ENCODE measurements at regions not wholly inside any gene's neighbourhood (a gene's known extent, or its start where the extent isn't known, plus 50 kb on each side); places are given as distances from the start of the nearest gene placed in this dataset.

DNA sequence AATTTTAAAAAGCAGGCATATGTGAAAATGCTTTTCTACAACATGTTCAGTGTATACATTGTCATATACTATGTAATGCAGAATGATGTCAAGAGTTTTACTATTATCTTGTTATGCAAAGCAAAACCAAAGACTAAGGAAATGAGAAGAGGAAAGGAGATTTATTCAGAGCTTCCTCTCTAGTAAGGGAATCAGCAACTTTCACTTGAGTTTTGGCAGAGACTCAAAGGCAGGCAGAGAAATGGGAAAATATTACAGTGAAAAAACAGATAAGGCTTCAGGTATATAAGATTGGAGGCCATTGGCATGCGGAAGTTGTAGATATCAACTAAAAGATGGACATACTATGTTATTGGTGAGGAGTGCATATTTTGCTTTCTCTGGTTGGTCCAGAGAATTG lies 512.0 kb upstream of the PCDH20 start:
- ChIA-PET CTCF (no interaction called here), POLR2A (no interaction called here)
- H3K9me3 Mint-ChIP-seq = peaks cover 25% of the 10 kb centered on the region

More for the DNA sequence above, 512.0 kb upstream of the PCDH20 start:
- Mint-ChIP-seq H3K36me3 (peaks cover 21% of the 10 kb centered on the region), H3K4me3 (no peak overlapping the region), H3K27ac (no peak overlapping the region), H3K4me1 (no peaks in the 10 kb centered on the region), H3K27me3 (ENCODE audit: low read depth) (no peaks in the 10 kb centered on the region)
- TF ChIP-seq ZNF396 (CRISPR knock-in tag; IDR thresholded peaks at IDR 0.05; ENCODE audit: borderline replicate concordance) (no peak), IRF2 (CRISPR knock-in tag; IDR thresholded peaks at IDR 0.05; ENCODE audit: borderline replicate concordance, low read depth) (no peak), NFATC4 (CRISPR knock-in tag; IDR thresholded peaks at IDR 0.05) (no peak), ZNF416 (CRISPR knock-in tag; IDR thresholded peaks at IDR 0.05) (no peak), HMGXB4 (CRISPR knock-in tag; IDR thresholded peaks at IDR 0.05) (no peak), MLX (CRISPR knock-in tag; IDR thresholded peaks at IDR 0.05) (no peak), KAT7 (CRISPR knock-in tag; IDR thresholded peaks at IDR 0.05; ENCODE audit: borderline replicate concordance) (no peak), PRRX2 (CRISPR knock-in tag; IDR thresholded peaks at IDR 0.05) (no peak), ZNF425 (CRISPR knock-in tag; conservative IDR thresholded peaks at IDR 0.05) (no peak), JAZF1 (CRISPR knock-in tag; IDR thresholded peaks at IDR 0.05) (no peak)
- TF ChIP-seq, protein P1, sequence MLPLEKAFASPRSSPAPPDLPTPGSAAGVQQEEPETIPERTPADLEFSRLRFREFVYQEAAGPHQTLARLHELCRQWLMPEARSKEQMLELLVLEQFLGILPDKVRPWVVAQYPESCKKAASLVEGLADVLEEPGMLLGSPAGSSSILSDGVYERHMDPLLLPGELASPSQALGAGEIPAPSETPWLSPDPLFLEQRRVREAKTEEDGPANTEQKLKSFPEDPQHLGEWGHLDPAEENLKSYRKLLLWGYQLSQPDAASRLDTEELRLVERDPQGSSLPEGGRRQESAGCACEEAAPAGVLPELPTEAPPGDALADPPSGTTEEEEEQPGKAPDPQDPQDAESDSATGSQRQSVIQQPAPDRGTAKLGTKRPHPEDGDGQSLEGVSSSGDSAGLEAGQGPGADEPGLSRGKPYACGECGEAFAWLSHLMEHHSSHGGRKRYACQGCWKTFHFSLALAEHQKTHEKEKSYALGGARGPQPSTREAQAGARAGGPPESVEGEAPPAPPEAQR (CRISPR knock-in tag; IDR thresholded peaks at IDR 0.05) = no peak
- TF ChIP-seq, protein P2, sequence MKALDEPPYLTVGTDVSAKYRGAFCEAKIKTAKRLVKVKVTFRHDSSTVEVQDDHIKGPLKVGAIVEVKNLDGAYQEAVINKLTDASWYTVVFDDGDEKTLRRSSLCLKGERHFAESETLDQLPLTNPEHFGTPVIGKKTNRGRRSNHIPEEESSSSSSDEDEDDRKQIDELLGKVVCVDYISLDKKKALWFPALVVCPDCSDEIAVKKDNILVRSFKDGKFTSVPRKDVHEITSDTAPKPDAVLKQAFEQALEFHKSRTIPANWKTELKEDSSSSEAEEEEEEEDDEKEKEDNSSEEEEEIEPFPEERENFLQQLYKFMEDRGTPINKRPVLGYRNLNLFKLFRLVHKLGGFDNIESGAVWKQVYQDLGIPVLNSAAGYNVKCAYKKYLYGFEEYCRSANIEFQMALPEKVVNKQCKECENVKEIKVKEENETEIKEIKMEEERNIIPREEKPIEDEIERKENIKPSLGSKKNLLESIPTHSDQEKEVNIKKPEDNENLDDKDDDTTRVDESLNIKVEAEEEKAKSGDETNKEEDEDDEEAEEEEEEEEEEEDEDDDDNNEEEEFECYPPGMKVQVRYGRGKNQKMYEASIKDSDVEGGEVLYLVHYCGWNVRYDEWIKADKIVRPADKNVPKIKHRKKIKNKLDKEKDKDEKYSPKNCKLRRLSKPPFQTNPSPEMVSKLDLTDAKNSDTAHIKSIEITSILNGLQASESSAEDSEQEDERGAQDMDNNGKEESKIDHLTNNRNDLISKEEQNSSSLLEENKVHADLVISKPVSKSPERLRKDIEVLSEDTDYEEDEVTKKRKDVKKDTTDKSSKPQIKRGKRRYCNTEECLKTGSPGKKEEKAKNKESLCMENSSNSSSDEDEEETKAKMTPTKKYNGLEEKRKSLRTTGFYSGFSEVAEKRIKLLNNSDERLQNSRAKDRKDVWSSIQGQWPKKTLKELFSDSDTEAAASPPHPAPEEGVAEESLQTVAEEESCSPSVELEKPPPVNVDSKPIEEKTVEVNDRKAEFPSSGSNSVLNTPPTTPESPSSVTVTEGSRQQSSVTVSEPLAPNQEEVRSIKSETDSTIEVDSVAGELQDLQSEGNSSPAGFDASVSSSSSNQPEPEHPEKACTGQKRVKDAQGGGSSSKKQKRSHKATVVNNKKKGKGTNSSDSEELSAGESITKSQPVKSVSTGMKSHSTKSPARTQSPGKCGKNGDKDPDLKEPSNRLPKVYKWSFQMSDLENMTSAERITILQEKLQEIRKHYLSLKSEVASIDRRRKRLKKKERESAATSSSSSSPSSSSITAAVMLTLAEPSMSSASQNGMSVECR (CRISPR knock-in tag; IDR thresholded peaks at IDR 0.05; ENCODE audit: borderline replicate concordance) = no peak
- TF ChIP-seq, protein P3, sequence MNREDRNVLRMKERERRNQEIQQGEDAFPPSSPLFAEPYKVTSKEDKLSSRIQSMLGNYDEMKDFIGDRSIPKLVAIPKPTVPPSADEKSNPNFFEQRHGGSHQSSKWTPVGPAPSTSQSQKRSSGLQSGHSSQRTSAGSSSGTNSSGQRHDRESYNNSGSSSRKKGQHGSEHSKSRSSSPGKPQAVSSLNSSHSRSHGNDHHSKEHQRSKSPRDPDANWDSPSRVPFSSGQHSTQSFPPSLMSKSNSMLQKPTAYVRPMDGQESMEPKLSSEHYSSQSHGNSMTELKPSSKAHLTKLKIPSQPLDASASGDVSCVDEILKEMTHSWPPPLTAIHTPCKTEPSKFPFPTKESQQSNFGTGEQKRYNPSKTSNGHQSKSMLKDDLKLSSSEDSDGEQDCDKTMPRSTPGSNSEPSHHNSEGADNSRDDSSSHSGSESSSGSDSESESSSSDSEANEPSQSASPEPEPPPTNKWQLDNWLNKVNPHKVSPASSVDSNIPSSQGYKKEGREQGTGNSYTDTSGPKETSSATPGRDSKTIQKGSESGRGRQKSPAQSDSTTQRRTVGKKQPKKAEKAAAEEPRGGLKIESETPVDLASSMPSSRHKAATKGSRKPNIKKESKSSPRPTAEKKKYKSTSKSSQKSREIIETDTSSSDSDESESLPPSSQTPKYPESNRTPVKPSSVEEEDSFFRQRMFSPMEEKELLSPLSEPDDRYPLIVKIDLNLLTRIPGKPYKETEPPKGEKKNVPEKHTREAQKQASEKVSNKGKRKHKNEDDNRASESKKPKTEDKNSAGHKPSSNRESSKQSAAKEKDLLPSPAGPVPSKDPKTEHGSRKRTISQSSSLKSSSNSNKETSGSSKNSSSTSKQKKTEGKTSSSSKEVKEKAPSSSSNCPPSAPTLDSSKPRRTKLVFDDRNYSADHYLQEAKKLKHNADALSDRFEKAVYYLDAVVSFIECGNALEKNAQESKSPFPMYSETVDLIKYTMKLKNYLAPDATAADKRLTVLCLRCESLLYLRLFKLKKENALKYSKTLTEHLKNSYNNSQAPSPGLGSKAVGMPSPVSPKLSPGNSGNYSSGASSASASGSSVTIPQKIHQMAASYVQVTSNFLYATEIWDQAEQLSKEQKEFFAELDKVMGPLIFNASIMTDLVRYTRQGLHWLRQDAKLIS (CRISPR knock-in tag; IDR thresholded peaks at IDR 0.05; ENCODE audit: borderline replicate concordance) = no peak
- TF ChIP-seq, protein P4, sequence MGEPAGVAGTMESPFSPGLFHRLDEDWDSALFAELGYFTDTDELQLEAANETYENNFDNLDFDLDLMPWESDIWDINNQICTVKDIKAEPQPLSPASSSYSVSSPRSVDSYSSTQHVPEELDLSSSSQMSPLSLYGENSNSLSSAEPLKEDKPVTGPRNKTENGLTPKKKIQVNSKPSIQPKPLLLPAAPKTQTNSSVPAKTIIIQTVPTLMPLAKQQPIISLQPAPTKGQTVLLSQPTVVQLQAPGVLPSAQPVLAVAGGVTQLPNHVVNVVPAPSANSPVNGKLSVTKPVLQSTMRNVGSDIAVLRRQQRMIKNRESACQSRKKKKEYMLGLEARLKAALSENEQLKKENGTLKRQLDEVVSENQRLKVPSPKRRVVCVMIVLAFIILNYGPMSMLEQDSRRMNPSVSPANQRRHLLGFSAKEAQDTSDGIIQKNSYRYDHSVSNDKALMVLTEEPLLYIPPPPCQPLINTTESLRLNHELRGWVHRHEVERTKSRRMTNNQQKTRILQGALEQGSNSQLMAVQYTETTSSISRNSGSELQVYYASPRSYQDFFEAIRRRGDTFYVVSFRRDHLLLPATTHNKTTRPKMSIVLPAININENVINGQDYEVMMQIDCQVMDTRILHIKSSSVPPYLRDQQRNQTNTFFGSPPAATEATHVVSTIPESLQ (CRISPR knock-in tag; IDR thresholded peaks at IDR 0.05) = no peak
- no peak for ATAC-seq
- DNase-seq (ENCODE audit: low spot score) = no peak
